Right lung (tissue), 2 donors: ENCODE measurements at regions not wholly inside any gene's neighbourhood (a gene's known extent, or its start where the extent isn't known, plus 50 kb on each side); places are given as distances from the start of the nearest gene placed in this dataset.

Experiments used
- DNase-seq, 2 donors: peaks; one replicate each; pipeline ENCODE4 v3.0.0-alpha.2; 2013

DNA sequence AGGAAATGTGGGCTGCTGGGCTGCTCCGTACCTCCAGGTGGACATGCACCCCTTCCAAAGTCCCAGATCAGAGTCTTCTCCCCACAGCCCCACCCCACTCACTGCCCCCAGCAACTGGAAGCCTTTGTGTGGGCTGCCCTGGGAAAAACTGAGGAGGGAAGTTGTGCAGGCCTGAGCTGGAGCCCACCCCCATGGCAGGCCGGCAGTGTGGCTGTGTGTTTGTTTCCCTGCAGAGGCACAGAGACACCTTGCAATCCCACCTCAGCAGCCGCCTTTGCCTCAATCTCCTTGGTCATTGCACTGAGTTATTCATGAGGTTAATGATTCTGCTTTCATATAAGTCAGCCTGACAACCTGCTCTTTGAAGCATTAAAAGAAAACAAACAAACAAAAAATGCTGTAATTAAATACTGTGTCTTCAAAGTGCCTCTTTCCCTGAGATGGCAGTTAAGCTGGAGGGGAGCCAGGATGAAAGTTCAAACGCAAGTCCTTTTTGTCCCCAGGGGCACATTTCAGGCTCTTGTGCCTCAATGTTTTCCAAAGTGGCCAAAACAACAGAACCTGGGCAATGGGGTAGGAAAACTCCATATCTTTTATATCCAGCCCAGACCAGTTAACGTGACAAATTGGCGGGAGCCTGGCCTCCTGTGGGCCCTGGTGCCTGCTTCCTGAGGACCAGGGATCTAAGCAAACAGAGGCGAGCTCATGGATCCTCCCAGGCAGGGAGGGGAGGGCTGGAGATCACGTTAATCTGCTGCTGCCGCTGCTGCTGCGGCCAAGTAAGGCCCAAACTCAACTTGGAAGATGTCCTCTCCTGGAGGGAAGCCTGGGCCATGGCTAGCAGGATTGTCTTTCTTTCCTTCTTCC is 51.9 kb upstream of the TSPAN11 start:
- DNase-seq: no peak

DNA sequence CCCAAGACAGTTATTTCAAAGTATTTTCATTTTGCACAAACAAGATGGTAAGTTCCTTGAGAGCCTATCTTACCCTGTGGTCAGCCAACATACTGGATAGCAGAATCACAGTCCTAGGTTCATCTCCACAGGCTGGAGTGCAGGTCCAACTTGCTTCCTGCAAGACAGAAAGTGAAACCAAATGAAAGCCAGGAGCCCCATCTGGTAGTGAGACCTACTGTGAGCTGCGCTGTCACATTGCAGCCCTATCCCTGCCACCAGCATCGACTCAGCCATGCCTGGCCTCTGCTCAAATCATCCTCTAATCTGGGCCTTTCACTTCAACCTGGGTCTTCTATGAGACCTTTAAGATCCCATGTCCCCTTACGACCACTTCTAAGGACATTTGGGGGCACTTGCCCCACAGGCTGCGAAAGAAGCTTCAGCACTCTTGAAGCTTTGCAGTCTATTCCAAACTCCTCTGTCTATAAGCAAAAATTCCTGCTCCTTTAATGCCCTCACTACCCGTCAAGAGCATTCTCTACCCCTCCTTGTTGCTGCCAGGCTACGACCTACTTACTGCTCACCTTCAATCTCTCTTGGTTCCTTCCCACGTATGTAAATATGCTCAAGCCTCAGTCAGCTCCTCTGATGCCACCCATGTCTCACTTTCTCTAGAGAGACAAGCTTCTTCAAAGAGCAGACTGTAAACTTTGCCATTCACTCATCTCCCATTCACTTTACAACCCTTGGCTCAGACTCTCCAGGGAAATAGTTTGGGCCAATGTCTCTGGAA is 55.9 kb upstream of the TSPAN11 start:
- DNase-seq: no peak

DNA sequence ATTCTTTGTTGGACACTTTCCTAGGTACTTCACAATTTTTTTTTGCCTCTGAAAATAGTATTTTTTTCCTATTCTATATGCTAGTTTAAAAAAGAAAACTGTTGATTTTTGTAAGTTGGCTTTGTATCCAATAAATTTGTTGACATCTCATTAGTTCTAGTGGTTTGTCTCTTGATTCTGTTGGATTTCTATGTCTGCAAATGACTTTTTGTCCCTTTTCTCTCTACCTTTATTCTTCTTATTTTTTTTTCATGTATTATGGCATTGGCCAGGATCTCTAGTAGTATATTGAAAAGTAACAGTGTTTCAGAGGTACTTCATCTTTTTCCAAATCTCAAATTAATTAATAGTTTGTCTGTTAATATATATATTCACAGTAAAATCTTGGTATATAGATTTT is 59.1 kb upstream of the TSPAN11 start:
- DNase-seq: no peak

DNA sequence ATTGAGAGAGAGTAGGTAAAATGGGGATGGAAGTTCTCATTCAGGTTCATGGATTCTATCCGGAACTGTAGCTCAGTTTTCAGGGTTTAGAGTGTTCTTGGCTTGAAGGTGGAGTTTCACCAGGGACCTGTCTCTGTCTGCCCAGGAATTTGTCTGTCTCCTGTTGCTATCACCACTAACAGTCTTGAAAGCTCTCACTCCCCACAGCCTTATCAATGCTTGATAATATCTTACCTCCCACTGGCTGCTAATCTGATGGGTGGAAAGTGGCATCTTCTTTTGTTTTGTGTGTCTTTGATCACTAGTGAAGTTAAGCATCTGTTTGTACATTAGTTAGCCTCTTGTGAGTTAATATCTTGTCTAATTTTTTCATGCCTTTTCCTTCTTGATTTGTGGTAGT is 60.3 kb upstream of the TSPAN11 start:
- no peak for DNase-seq

DNA sequence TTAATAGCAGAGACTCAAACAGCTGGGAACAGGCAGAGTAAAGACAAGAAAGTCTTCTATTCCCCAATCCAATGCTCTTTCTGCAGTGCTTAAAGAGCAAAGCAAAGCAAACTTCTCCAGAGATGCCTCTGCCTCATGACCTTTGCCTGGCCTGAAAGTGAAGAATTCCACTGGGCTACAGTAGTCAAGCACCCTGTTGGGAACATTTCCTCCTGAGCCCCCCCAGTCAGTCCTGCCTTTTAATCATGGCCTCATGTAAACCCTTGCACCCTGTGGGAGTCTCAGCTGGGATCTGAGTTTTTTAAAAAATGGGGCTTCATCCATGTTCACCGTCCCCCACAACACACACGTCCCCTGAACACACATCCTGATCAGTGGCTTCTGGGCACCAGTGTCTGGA is 62.7 kb upstream of the TSPAN11 start:
- DNase-seq: no peak

DNA sequence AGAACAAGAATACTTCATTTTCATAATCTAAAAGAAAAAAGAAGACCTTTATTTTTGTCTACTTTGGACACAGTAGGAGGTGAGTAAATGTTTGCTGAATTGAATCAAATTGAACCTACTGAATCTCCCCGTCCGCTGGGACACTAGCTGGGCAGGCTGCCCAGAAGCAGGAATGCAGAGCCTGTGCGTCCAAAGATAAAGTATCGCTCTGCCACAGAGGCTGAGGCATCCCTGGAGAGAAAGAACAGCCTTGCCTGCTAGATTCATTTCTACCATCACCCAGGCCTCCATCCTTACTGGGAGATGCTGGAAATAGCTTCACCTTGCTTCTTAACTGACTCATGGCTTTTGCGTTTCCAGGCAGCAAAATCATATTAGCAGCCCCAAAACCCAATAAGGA is 64.1 kb upstream of the TSPAN11 start:
- DNase-seq: no peak

DNA sequence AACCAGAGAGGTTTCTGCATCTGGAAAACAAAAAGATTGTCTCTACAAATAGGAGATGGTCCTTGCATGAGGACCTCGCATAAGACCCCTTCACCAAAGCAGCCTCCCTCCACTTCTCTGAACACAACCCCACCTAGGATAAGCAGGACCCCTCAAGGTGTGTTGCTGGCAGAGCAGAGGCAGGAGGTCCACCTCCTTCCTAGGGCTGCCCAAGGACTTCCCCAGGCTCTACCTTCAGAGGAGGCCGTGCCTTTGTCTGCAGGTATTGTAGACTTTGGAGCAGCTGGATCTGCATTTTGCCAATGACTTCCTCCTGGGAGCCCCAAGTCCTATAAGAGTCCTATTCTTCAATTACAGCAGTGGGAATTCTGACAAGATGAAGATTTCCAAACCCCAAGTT is 67.3 kb upstream of the TSPAN11 start:
- no peak for DNase-seq

DNA sequence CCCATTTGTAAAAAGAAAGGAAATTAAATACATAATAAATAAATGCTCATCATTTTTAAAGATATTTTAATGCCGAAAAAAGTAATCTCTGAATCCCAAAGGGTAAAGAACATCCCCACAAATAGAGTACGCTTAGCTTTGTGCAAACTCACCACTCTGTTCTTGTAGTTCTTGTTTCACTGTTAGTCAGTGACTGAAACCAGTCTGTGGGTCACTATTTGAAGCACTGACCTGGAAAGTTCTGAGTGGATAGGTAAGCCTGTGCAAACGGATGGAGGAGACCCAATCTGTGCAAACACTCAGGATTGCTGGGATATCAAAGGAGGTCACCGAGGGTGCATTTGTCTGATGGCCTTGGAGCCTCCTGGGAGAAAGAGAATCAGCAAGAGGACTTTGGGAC is 68.1 kb upstream of the TSPAN11 start:
- DNase-seq: no peak

DNA sequence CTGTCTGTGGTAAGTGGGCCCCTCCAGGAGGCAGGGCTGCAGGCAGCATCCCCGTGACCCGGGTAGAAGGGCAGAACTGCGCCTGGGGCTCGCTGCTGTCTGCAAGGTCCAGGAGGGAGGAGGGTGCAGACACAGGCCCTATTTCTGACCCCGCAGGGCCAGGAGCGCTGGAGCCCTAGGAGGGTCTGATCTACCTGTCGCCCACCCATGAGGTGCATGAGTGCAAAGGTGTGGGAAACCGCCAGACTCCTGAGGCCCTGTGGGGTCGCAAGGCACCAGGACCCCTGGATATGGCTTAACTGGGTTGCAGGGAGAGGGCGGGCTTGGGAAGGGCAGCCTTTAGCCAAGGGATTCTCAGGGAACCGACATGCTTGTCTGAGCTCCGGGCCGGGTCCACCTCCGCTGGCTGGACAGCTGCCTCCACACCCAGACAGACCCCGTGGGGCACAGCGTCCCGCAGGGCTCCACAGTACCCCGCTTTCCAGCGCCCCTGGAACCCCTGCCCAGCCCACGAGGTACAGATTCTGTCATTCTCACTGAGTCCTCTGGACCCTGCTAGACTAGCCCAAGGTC is 72.9 kb upstream of the TSPAN11 start:
- no peak for DNase-seq

DNA sequence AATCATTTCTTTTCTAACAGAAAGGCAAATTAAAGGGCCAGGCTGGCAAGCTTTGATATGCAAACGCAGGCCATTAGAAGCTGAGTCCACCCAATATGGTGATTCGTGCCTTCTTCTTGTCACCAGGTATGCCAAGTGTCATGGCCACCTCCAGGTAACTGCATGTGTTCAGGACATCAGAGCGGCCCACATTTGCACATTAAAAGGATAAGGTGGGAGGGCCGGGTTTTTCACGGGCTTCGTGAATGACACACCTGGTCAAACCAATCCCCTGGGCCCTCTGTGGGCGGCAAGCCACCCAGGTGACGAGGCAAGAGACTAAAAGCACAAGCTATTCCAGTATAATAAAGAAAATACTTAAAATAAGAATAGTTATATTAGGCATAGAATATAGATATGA is 75.9 kb upstream of the TSPAN11 start:
- DNase-seq: no peak

DNA sequence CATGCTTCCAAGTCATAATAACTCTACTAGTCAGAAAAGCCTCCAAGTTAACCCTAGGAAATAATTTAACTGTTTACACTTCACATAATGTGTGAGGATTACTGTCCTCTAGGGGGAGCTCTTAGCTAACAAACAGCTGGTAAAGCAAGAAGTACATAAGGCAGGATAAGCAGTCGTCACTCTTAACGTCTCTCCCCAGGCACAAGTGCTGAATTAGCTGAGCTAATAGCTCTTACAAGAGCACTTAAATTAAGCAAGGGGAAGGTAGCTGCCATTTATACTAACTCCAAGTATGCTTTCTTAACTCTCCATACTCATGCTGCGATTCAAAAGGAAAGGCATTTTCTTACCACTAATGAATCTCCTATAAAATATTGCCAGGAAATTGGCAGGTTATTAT is 79.3 kb upstream of the TSPAN11 start:
- DNase-seq: no peak

DNA sequence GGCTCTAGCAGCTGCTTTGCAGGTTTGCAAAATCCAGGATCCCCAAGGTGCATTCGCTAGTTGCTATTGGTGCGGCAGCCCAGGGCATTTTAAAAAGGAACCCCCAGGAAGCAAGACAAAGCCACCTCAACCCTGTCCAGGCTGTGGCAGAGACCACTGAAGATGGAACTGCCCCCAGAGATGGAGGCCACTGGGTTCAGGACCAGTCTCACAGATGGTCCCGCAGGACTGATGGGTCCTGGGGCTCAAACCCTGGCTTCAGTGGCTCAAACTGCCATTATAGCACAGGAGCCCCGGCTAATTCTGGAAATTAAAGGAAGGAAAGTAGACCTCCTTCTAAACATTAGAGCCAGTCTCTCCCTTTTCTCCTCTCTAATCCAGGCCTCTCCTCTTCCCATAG is 79.8 kb upstream of the TSPAN11 start:
- no peak for DNase-seq

DNA sequence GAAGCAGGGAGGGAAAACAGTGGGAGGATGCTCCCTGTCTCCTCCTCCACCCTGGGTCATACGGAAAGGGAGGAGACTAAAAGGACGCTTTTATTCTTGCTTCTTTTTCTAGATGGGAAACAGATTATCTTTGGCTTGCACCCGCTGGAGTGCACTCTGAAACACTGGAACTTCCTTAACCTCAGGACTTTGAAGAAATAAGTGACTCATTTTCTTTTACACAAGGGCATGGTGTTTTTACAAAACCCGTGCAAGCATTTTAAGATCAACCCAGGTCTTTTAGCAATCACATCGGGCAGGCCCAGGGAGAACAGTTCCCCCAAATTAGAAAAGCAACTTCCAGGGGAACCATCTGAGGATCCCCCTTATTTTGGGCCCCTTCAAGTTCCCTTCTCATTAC is 80.9 kb upstream of the TSPAN11 start:
- DNase-seq: no peak

DNA sequence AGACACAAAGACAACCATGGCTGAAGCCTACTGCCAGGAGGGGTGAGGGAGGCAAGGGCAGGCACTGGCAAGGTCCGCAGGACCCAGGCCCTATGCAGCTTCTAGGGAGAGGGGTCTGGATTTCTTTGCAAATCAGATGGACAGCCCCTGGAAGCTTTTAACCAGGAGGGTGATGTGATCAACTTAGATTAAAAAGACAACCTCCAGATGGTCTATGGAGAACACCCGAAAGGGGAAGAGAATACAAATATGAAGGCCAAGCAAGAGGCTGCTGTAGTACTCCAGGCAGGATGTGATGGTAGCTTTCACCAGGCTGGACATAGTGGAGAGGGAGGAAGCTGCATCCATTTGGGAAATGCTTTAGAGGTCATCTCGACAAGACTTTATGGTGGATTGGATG is 83.3 kb upstream of the TSPAN11 start:
- DNase-seq: no peak

DNA sequence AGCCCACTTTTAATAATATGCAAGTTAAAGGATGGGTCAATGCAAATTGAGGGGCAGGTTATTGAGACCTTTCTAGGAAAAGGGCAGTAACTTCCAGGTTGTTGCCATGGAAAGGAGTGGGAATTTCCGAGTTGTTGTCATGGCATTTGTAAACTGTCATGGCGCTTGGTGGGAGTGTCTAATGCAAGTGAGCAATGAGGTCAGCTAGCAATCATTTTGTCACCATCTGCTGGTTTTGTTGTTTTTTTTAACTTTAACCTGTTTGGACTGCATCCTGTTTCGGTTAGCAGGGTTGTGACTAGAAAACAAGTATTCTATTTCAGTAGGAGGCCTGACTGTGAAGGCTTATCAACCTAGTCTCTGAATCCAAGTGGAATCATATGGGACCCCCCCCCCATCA is 85.8 kb upstream of the TSPAN11 start:
- no peak for DNase-seq

DNA sequence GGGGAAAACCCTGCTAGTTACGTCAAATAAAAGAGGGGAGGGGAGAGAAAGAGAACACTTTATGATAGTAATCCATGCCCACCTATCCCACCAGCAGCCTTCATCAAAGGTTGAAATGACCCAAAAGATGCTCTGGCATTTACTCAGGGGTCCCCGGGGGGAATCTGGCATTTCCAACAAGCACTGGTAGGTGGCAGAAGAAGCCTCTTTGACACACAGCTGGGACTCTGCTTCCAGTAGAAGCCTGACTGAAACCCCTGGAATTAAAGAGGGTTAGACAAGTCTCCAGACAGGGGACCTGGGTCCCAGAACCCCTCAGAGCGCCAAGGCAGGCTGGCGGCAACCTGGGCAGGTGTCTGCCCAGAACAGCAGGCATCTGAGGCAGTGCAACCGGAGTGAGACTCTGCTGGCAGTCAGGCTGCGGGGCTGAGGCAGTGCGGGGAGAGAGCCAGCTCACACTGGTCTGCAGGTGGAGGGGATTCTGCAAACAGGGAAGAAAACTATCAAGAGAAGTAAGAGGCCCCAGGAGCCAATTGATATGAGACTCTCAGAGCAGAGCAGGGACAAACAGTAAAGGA is 85.0 kb upstream of the CAPRIN2 start:
- DNase-seq: no peak

DNA sequence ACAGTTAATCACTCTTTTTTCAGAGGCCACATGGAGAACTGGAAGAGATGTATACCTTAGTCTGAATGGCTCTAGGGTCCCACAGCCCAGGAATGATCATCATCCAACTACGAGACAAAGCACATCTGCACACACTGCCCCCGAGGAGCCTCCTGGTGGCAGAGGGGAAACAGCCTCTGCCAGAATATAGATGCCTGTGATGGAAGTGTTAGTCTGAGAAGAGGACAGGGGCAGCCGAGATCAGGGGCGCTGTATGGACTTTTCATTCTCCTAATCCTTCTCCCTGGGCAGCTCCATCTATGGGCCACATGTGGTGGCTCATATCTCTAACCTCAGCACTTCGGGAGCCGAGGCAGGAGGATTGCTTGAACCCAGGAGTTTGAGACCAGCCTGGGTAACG is 82.8 kb upstream of the CAPRIN2 start:
- no peak for DNase-seq

DNA sequence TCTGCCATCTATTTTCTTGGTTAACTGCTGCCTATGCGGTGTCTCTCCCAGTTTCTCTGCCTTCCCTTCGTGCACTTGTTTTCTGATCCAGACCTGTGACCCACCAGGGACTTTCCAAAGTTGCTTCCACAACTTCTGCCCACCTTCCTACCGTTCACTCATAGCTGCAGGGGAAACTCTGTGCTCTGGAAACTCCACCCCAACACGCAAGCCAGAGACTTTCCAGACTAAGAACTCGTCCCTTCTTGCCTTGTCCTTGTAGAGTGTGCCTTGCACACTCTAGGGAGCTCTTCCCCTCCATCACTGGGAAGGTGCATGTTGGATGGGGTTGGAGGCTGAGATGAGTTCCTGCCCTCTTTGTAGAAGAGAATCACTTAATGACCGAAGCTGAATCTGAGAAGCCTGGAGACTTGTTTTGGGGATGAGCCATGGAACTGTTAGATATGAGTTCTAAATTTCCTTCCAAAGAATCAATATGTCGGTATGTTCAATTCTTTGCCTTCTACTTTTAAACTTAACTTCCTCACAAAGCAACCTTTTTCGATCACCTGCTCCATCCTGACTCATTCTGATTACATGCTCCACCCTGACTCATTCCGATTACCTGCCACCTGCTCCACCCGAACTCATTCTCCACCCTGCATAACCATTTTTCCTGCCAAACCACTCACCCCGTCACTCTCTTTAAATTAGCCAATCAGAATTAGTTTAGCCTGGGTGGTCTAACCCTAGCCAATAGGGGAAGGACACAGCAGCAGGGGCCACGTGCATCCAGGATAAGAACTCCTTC is 82.1 kb upstream of the CAPRIN2 start:
- DNase-seq: no peak

DNA sequence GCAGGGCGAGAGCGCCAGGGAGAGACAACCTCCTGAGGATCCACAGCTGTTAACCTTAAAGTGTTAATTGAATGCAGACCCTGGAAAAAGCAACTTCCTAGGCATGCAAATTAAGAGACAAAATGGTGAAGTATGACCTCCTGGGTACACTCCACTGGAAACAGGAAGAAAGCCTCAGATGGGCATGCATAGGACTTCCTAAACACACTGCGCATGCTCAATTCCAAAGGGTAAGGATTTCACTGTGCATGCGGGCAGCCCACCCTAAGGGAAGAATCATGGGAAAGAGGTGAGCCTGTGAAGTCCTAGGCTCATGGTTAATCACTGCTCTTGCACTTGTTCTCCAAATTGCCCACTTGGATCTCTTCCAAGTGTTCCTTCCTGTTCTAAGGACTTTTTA is 80.5 kb upstream of the CAPRIN2 start:
- DNase-seq: no peak

DNA sequence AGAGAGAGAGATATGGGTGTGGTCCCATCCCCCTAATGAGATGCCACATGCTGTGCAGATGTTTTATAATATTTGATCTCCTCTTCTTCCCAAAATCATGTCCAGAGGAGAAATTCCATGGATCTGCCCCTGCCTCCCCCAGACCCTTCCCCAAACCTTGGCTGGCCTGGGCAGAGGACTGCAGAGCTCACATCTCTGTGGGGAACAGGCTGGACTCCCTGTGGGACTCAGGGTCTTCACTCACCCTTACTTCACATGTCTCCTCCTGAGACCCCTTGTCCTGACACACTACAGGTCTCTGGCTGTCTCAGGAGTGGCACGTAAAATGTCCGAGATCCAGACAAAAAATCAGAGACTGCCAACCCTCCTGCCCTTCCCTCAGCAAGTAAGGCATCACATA is 76.0 kb upstream of the CAPRIN2 start:
- DNase-seq: no peak

DNA sequence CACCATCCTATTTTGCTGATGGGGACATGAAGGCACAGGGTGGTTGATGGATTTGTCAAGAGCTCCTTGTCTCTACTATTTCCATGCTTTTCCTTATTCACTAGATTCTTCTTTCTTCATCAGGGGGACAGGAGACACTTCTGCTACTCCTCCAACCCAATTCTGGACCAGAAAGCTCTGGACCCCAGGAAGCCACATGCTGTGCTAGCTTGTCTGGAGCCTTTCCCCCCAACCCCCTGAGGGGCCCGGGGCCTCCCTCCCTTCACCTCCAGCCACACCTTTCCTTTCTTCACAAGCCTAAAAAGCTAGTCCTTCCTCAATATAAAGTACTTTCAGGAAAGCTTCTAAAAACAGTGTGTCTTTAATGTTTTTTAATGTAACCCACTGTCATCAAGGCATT is 75.1 kb upstream of the CAPRIN2 start:
- no peak for DNase-seq

DNA sequence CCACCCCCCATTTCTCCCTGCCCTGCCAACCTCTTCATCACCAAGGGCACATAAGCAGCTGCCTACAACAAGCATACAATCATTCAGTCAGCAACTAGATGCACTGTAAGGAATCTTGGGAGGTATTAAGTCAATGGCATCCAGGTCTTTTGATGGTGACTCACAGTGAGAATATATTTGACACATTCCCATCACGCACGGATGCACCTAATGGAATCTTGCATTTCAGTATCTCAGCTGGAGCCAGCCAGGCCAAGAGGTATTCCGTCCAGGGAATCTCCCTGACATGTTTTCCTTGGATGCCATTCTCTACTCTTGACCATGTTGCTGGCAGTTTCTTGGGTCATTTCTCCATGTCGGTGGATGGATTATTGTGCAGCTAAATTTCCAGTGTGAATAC is 73.9 kb upstream of the CAPRIN2 start:
- no peak for DNase-seq
